Astrocyte (in vitro differentiated cells and primary cell): ENCODE measurements at regions not wholly inside any gene's neighbourhood (a gene's known extent, or its start where the extent isn't known, plus 50 kb on each side); places are given as distances from the start of the nearest gene placed in this dataset.

ENCODE experiments used
- DNase-seq: peaks from one replicate; pipeline ENCODE4 v3.0.0-alpha.2; 2010; ENCODE audit warnings: low read depth
- FAIRE-seq: peaks from 2 replicates; lab custom pipeline; 2011; peaks lifted over from hg19 to GRCh38; lab: Jason Lieb, UNC
- H2AFZ ChIP-seq: 2 replicates; pipeline ENCODE4 v1.6.0; 2012; ENCODE audit warnings: low read depth, low read length, inconsistent platforms
- H3K27ac ChIP-seq: 2 replicates; pipeline ENCODE4 v1.5.1; 2011; ENCODE audit warnings: low read depth, low read length, inconsistent platforms
- H3K27me3 ChIP-seq: 2 replicates; pipeline ENCODE4 v1.6.0; 2011; ENCODE audit warnings: low read length, inconsistent platforms; ENCODE audit not compliant: insufficient read depth
- H3K36me3 ChIP-seq: 2 replicates; pipeline ENCODE4 v1.5.1; 2011; ENCODE audit warnings: low read length, inconsistent platforms; ENCODE audit not compliant: insufficient read depth
- H3K4me1 ChIP-seq: 2 replicates; pipeline ENCODE4 v1.5.1; 2011; ENCODE audit warnings: low read length, inconsistent platforms; ENCODE audit not compliant: insufficient read depth
- H3K4me2 ChIP-seq: 2 replicates; pipeline ENCODE4 v1.6.0; 2012; ENCODE audit warnings: low read length, inconsistent platforms
- H3K4me3 ChIP-seq: 2 replicates; pipeline ENCODE4 v1.5.1; 2011; ENCODE audit warnings: low read depth, mild to moderate bottlenecking, low read length, inconsistent platforms; ENCODE audit not compliant: insufficient read depth
- H3K79me2 ChIP-seq: 2 replicates; pipeline ENCODE4 v1.6.0; 2012; ENCODE audit warnings: mild to moderate bottlenecking, low read length, inconsistent platforms; ENCODE audit not compliant: insufficient read depth
- H3K9ac ChIP-seq: 2 replicates; pipeline ENCODE4 v1.6.0; 2012; ENCODE audit warnings: mild to moderate bottlenecking, low read length, inconsistent platforms
- H3K9me3 ChIP-seq: 2 replicates; pipeline ENCODE4 v1.5.1; 2012; ENCODE audit warnings: low read depth, mild to moderate bottlenecking, low read length, inconsistent platforms; ENCODE audit not compliant: insufficient read depth
- H4K20me1 ChIP-seq: 2 replicates; pipeline ENCODE4 v1.6.0; 2012; ENCODE audit warnings: low read length, inconsistent platforms; ENCODE audit not compliant: insufficient read depth
- H3K27ac Mint-ChIP-seq: one replicate; pipeline ENCODE4 v1.8.0; 2021; ENCODE audit warnings: mild to moderate bottlenecking, mixed read lengths; ENCODE audit not compliant: unreplicated experiment
- H3K27me3 Mint-ChIP-seq: one replicate; pipeline ENCODE4 v1.8.0; 2021; ENCODE audit warnings: low read depth, mixed read lengths; ENCODE audit not compliant: unreplicated experiment
- H3K36me3 Mint-ChIP-seq: one replicate; pipeline ENCODE4 v1.8.0; 2021; ENCODE audit warnings: low read depth, mixed read lengths; ENCODE audit not compliant: unreplicated experiment
- H3K4me1 Mint-ChIP-seq: one replicate; pipeline ENCODE4 v1.8.0; 2021; ENCODE audit warnings: low read depth, mixed read lengths; ENCODE audit not compliant: unreplicated experiment
- H3K4me3 Mint-ChIP-seq: one replicate; pipeline ENCODE4 v1.8.0; 2021; ENCODE audit warnings: mild to moderate bottlenecking, moderate library complexity, mixed read lengths; ENCODE audit not compliant: unreplicated experiment
- H3K9me3 Mint-ChIP-seq: one replicate; pipeline ENCODE4 v1.8.0; 2021; ENCODE audit warnings: mild to moderate bottlenecking, mixed read lengths; ENCODE audit not compliant: unreplicated experiment
- EZH2 ChIP-seq: IDR thresholded peaks from 2 replicates; pipeline ENCODE4 v1.6.1; 2012; ENCODE audit warnings: mild to moderate bottlenecking, low read length, inconsistent platforms; ENCODE audit not compliant: insufficient read depth
- TF ChIP-seq, protein P1 (sequence below): IDR thresholded peaks from 2 replicates; pipeline ENCODE4 v1.5.1; 2011; ENCODE audit warnings: low read depth, mild to moderate bottlenecking, inconsistent platforms, low read length, moderate library complexity; ENCODE audit not compliant: insufficient read depth

DNA sequence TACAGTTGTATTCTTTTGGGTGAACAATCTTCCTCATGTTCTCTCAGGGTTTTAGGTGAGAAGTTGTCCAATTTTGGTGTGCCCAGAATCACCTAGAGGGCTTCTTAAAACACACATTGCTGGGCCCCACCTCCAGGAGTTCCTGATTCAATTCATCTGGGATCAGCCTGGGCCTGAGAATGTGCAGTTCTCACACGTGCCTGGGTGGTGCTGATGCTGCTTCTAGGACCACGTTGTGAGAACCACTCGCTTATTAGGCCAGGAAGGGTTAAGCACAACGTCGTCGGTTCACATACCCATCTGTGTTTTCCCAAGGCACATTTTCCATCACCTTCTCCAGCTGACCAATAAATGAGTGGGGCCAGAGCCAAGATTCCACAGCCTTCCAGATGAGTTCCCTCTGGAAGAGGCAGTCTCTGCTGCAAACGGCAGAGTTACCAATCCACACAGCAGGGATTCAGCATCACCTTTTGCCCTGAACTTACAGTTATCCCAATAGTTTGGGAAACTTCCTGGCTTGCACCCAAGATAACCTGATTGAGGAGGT is 277.7 kb upstream of the HNRNPA3 start:
- Mint-ChIP-seq H3K9me3 (no peaks in the 10 kb centered on the region), H3K4me1 (peaks cover 8% of the 10 kb centered on the region), H3K36me3 (no peaks in the 10 kb centered on the region), H3K27ac (no peak overlapping the region), H3K27me3 (peaks cover 2% of the 10 kb centered on the region), H3K4me3 (no peak overlapping the region)
- Histone ChIP-seq H3K9ac (no peak overlapping the region), H2AFZ (no peak overlapping the region), H3K9me3 (no peaks in the 10 kb centered on the region), H3K27me3 (peaks cover 2% of the 10 kb centered on the region), H3K27ac (no peak overlapping the region), H4K20me1 (no peaks in the 10 kb centered on the region), H3K4me3 (no peak overlapping the region), H3K79me2 (no peaks in the 10 kb centered on the region), H3K4me1 (no peaks in the 10 kb centered on the region), H3K36me3 (no peaks in the 10 kb centered on the region), H3K4me2 (no peak overlapping the region)
- DNase-seq (no peak), FAIRE-seq (no peak)
- TF ChIP-seq, protein P1, sequence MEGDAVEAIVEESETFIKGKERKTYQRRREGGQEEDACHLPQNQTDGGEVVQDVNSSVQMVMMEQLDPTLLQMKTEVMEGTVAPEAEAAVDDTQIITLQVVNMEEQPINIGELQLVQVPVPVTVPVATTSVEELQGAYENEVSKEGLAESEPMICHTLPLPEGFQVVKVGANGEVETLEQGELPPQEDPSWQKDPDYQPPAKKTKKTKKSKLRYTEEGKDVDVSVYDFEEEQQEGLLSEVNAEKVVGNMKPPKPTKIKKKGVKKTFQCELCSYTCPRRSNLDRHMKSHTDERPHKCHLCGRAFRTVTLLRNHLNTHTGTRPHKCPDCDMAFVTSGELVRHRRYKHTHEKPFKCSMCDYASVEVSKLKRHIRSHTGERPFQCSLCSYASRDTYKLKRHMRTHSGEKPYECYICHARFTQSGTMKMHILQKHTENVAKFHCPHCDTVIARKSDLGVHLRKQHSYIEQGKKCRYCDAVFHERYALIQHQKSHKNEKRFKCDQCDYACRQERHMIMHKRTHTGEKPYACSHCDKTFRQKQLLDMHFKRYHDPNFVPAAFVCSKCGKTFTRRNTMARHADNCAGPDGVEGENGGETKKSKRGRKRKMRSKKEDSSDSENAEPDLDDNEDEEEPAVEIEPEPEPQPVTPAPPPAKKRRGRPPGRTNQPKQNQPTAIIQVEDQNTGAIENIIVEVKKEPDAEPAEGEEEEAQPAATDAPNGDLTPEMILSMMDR = no peak
- no peak for TF ChIP-seq EZH2

DNA sequence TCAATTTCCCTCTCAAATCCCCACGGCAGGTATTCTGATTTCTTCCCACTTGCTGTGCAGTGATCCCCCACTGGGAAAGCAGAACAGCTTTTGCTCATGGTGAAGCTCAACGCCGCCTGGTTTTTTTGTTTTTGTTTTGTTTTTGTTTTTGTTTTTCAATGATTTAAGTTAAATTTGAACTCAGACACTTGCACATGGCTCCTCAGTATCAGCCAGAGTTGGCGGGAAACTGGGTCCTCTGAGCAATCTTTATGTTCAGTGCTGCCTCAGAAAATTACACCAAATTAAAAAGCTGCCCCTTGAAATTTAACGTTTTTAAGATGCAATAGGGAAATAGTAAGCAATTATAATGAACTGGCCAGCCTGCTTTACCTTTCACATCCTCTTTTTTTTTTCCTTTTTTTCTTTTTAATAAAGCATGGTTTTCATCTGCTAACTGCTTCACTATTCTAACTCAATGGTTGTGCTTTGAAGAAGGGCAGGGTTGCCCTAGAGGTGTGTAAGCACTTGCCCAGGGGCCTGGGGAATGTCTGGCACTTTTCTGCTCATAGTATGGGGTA is 277.0 kb upstream of the HNRNPA3 start:
- Histone ChIP-seq H3K79me2 (no peaks in the 10 kb centered on the region), H3K36me3 (no peaks in the 10 kb centered on the region), H3K27me3 (peaks cover 2% of the 10 kb centered on the region), H3K9ac (no peak overlapping the region), H3K4me1 (no peaks in the 10 kb centered on the region), H4K20me1 (no peaks in the 10 kb centered on the region), H3K4me3 (no peak overlapping the region), H3K9me3 (no peaks in the 10 kb centered on the region), H3K27ac (no peak overlapping the region), H3K4me2 (no peak overlapping the region), H2AFZ (no peak overlapping the region)
- FAIRE-seq (no peak), DNase-seq (no peak)
- H3K36me3 Mint-ChIP-seq = no peaks in the 10 kb centered on the region
- no peaks in the 10 kb centered on the region for H3K9me3 Mint-ChIP-seq
- TF ChIP-seq, protein P1 = no peak
- no peak for TF ChIP-seq EZH2
- H3K27me3 Mint-ChIP-seq = peaks cover 2% of the 10 kb centered on the region
- peaks cover 8% of the 10 kb centered on the region for H3K4me1 Mint-ChIP-seq
- no peak overlapping the region for H3K4me3 Mint-ChIP-seq
- H3K27ac Mint-ChIP-seq = no peak overlapping the region

DNA sequence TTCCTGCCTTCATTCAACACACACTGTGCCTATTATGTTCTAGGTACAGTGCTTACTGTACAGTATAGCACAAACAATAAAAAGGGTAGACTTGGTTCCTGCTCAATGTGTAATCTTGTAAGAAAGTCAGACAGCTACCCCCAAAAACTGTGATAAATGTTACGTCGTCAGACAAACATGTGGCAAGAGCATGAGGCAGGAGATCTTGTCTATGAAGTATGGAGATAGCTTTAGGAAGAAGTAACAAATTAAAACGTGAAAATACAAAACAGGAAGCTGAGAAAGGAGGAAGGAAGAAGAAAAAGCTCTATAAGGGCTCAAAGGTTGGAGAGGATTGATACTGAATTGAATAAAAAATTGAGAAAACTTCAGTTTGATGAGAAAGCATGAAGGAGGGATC is 276.2 kb upstream of the HNRNPA3 start:
- H3K27me3 Mint-ChIP-seq = peaks cover 2% of the 10 kb centered on the region
- H3K9me3 Mint-ChIP-seq = no peaks in the 10 kb centered on the region
- H3K27me3 ChIP-seq = peaks cover 2% of the 10 kb centered on the region
- H3K27ac ChIP-seq = no peak overlapping the region
- no peak overlapping the region for H3K27ac Mint-ChIP-seq
- peaks cover 5% of the 10 kb centered on the region for H3K4me1 Mint-ChIP-seq
- FAIRE-seq = no peak
- H3K4me3 Mint-ChIP-seq = no peak overlapping the region
- H3K9ac ChIP-seq = no peak overlapping the region
- H2AFZ ChIP-seq = no peak overlapping the region
- no peaks in the 10 kb centered on the region for H3K4me1 ChIP-seq
- H3K4me3 ChIP-seq = no peak overlapping the region
- no peaks in the 10 kb centered on the region for H3K36me3 ChIP-seq
- no peaks in the 10 kb centered on the region for H3K9me3 ChIP-seq
- no peaks in the 10 kb centered on the region for H3K36me3 Mint-ChIP-seq
- H3K79me2 ChIP-seq = no peaks in the 10 kb centered on the region
- DNase-seq = no peak
- no peaks in the 10 kb centered on the region for H4K20me1 ChIP-seq
- TF ChIP-seq EZH2 = no peak
- TF ChIP-seq, protein P1 = no peak
- H3K4me2 ChIP-seq = no peak overlapping the region
